Activated CD4-positive, alpha-beta T cell treated with anti-CD3 and anti-CD28 coated beads, Interleukin-2, amount 10 ng/mL, durations not matched to agents 7 days and 5 days (primary cell): ENCODE measurements at regions not wholly inside any gene's neighbourhood (a gene's known extent, or its start where the extent isn't known, plus 50 kb on each side); places are given as distances from the start of the nearest gene placed in this dataset.

Source experiments
- CTCF ChIA-PET: fragments of 350-600 bp; sonication (Branson Sonifier 250); formaldehyde crosslinking; loops from one replicate; lab custom pipeline; 2021; ENCODE audit warnings: antibody characterized with exemption; lab: Charles Lee
- POLR2A ChIA-PET: fragments of 350-600 bp; sonication (Branson Sonifier 250); formaldehyde crosslinking; loops from one replicate; lab custom pipeline; 2021; ENCODE audit warnings: antibody characterized with exemption; lab: Charles Lee
- DNase-seq: peaks from one replicate; pipeline ENCODE4 v3.0.0-alpha.2; 2020
- H3K27ac Mint-ChIP-seq: one replicate; pipeline ENCODE4 v1.8.0; 2021; ENCODE audit warnings: mild to moderate bottlenecking, moderate library complexity, mixed read lengths
- H3K27me3 Mint-ChIP-seq: one replicate; pipeline ENCODE4 v1.8.0; 2021; ENCODE audit warnings: mixed read lengths
- H3K36me3 Mint-ChIP-seq: one replicate; pipeline ENCODE4 v1.8.0; 2021; ENCODE audit warnings: low read depth, mixed read lengths
- H3K4me1 Mint-ChIP-seq: one replicate; pipeline ENCODE4 v1.8.0; 2021; ENCODE audit warnings: mixed read lengths
- H3K4me3 Mint-ChIP-seq: one replicate; pipeline ENCODE4 v1.8.0; 2021; ENCODE audit warnings: mild to moderate bottlenecking, moderate library complexity, mixed read lengths
- H3K9me3 Mint-ChIP-seq: one replicate; pipeline ENCODE4 v1.8.0; 2021; ENCODE audit warnings: mixed read lengths

GRCh38 chr21:15135867-15136629 is 71.2 kb upstream of the NRIP1 start:
- CTCF ChIA-PET, result interaction anchor here (0.6 to 0.9 kb wide), 2 partner anchors 53 to 78 kb away, joined by 3 read pairs; no protein-coding TSS in a partner anchor
- Mint-ChIP-seq H3K4me3 (no peak overlapping the region), H3K27me3 (peaks cover 10% of the 10 kb centered on the region), H3K27ac (no peak overlapping the region), H3K9me3 (no peaks in the 10 kb centered on the region), H3K4me1 (no peaks in the 10 kb centered on the region), H3K36me3 (no peaks in the 10 kb centered on the region)
- POLR2A ChIA-PET, result no interaction called here
- no peak for DNase-seq

GRCh38 chr21:15138490-15138889 is 73.7 kb upstream of the NRIP1 start:
- Mint-ChIP-seq H3K27ac (no peak overlapping the region), H3K36me3 (no peaks in the 10 kb centered on the region), H3K27me3 (peaks cover 10% of the 10 kb centered on the region), H3K4me1 (no peaks in the 10 kb centered on the region), H3K4me3 (no peak overlapping the region), H3K9me3 (no peaks in the 10 kb centered on the region)
- DNase-seq, result no peak
- ChIA-PET POLR2A (no interaction called here), CTCF (no interaction called here)

GRCh38 chr21:15139898-15140297 is 75.1 kb upstream of the NRIP1 start:
- H3K9me3 Mint-ChIP-seq, result no peaks in the 10 kb centered on the region
- no peak overlapping the region for H3K27ac Mint-ChIP-seq
- no peaks in the 10 kb centered on the region for H3K36me3 Mint-ChIP-seq
- no peak for DNase-seq
- POLR2A ChIA-PET, result no interaction called here
- H3K27me3 Mint-ChIP-seq, result peaks cover 10% of the 10 kb centered on the region
- CTCF ChIA-PET, result no interaction called here
- no peaks in the 10 kb centered on the region for H3K4me1 Mint-ChIP-seq
- H3K4me3 Mint-ChIP-seq, result no peak overlapping the region

GRCh38 chr21:15140321-15141019 is 75.7 kb upstream of the NRIP1 start:
- no peak for DNase-seq
- peaks cover 10% of the 10 kb centered on the region for H3K27me3 Mint-ChIP-seq
- H3K4me1 Mint-ChIP-seq, result no peaks in the 10 kb centered on the region
- H3K27ac Mint-ChIP-seq, result no peak overlapping the region
- H3K4me3 Mint-ChIP-seq, result no peak overlapping the region
- H3K9me3 Mint-ChIP-seq, result no peaks in the 10 kb centered on the region
- ChIA-PET POLR2A (no interaction called here), CTCF (no interaction called here)
- H3K36me3 Mint-ChIP-seq, result no peaks in the 10 kb centered on the region

GRCh38 chr21:15141261-15141970 is 76.6 kb upstream of the NRIP1 start:
- ChIA-PET POLR2A (no interaction called here), CTCF (interaction anchor here (1.1 kb wide), 1 partner anchor 9 kb away, joined by 3 read pairs; no protein-coding TSS in a partner anchor)
- no peak overlapping the region for H3K27ac Mint-ChIP-seq
- DNase-seq, result no peak
- H3K9me3 Mint-ChIP-seq, result no peaks in the 10 kb centered on the region
- H3K36me3 Mint-ChIP-seq, result no peaks in the 10 kb centered on the region
- H3K4me3 Mint-ChIP-seq, result no peak overlapping the region
- H3K27me3 Mint-ChIP-seq, result peaks cover 10% of the 10 kb centered on the region
- no peaks in the 10 kb centered on the region for H3K4me1 Mint-ChIP-seq

GRCh38 chr21:15144026-15144425 is 79.2 kb upstream of the NRIP1 start:
- DNase-seq, result no peak
- CTCF ChIA-PET, result no interaction called here
- H3K9me3 Mint-ChIP-seq, result no peaks in the 10 kb centered on the region

GRCh38 chr21:15148437-15148836 is 83.6 kb upstream of the NRIP1 start:
- Mint-ChIP-seq H3K4me3 (no peak overlapping the region), H3K36me3 (no peaks in the 10 kb centered on the region), H3K4me1 (no peaks in the 10 kb centered on the region), H3K27ac (no peak overlapping the region), H3K27me3 (no peaks in the 10 kb centered on the region), H3K9me3 (no peaks in the 10 kb centered on the region)
- CTCF ChIA-PET, result no interaction called here
- POLR2A ChIA-PET, result no interaction called here
- no peak for DNase-seq

More at GRCh38 chr21:15144026-15144425, 79.2 kb upstream of the NRIP1 start:
- Mint-ChIP-seq H3K4me1 (no peaks in the 10 kb centered on the region), H3K27me3 (peaks cover 4% of the 10 kb centered on the region), H3K27ac (no peak overlapping the region), H3K4me3 (no peak overlapping the region), H3K36me3 (no peaks in the 10 kb centered on the region)
- POLR2A ChIA-PET, result no interaction called here

- H3K4me3 Mint-ChIP-seq, result no peak overlapping the region
Measured at GRCh38 chr21:15149600-15150224, 84.9 kb upstream of the NRIP1 start.

GRCh38 chr21:15151385-15152103 is 86.7 kb upstream of the NRIP1 start:
- POLR2A ChIA-PET, result no interaction called here
- no peak for DNase-seq
- no peaks in the 10 kb centered on the region for H3K9me3 Mint-ChIP-seq
- no peaks in the 10 kb centered on the region for H3K36me3 Mint-ChIP-seq
- H3K4me1 Mint-ChIP-seq, result no peaks in the 10 kb centered on the region
- H3K27ac Mint-ChIP-seq, result no peak overlapping the region
- H3K27me3 Mint-ChIP-seq, result no peaks in the 10 kb centered on the region
- CTCF ChIA-PET, result no interaction called here
- no peak overlapping the region for H3K4me3 Mint-ChIP-seq

More at GRCh38 chr21:15149600-15150224, 84.9 kb upstream of the NRIP1 start:
- CTCF ChIA-PET, result no interaction called here
- no peak for DNase-seq
- H3K9me3 Mint-ChIP-seq, result no peaks in the 10 kb centered on the region
- no peaks in the 10 kb centered on the region for H3K27me3 Mint-ChIP-seq
- no peaks in the 10 kb centered on the region for H3K36me3 Mint-ChIP-seq
- H3K27ac Mint-ChIP-seq, result no peak overlapping the region
- no peaks in the 10 kb centered on the region for H3K4me1 Mint-ChIP-seq
- POLR2A ChIA-PET, result no interaction called here

GRCh38 chr21:15152591-15152990 is 87.8 kb upstream of the NRIP1 start:
- DNase-seq, result no peak
- ChIA-PET CTCF (no interaction called here), POLR2A (no interaction called here)
- H3K27me3 Mint-ChIP-seq, result no peaks in the 10 kb centered on the region
- H3K27ac Mint-ChIP-seq, result no peak overlapping the region
- no peak overlapping the region for H3K4me3 Mint-ChIP-seq
- H3K9me3 Mint-ChIP-seq, result peaks cover 2% of the 10 kb centered on the region
- no peaks in the 10 kb centered on the region for H3K4me1 Mint-ChIP-seq
- H3K36me3 Mint-ChIP-seq, result no peaks in the 10 kb centered on the region

GRCh38 chr21:15159382-15160020 is 94.7 kb upstream of the NRIP1 start:
- DNase-seq, result no peak
- Mint-ChIP-seq H3K36me3 (no peaks in the 10 kb centered on the region), H3K27ac (no peak overlapping the region), H3K4me1 (no peaks in the 10 kb centered on the region), H3K4me3 (no peak overlapping the region), H3K9me3 (peaks cover 2% of the 10 kb centered on the region), H3K27me3 (no peaks in the 10 kb centered on the region)
- ChIA-PET CTCF (interaction anchor here (0.9 kb wide), 1 partner anchor 31 kb away, joined by 3 read pairs; no protein-coding TSS in a partner anchor), POLR2A (no interaction called here)

GRCh38 chr21:15160136-15160535 is 95.3 kb upstream of the NRIP1 start:
- Mint-ChIP-seq H3K27me3 (no peaks in the 10 kb centered on the region), H3K9me3 (peaks cover 2% of the 10 kb centered on the region), H3K36me3 (no peaks in the 10 kb centered on the region), H3K27ac (no peak overlapping the region), H3K4me1 (no peaks in the 10 kb centered on the region), H3K4me3 (no peak overlapping the region)
- no peak for DNase-seq
- ChIA-PET CTCF (interaction anchor here (0.9 kb wide), 1 partner anchor 32 kb away, joined by 3 read pairs; no protein-coding TSS in a partner anchor), POLR2A (no interaction called here)
